SK-N-SH treated with all-trans-retinoic acid at 6 μM for 48 hours (cell line): ENCODE measurements at regions not wholly inside any gene's neighbourhood (a gene's known extent, or its start where the extent isn't known, plus 50 kb on each side); places are given as distances from the start of the nearest gene placed in this dataset.

Experiments
- ATAC-seq: fragments of 200-7000 bp; cut with Tn5 transposase; 3 replicates; pipeline ENCODE4 v1.9.1; 2020; ENCODE audit warnings: mild to moderate bottlenecking, moderate library complexity
- ARNTL ChIP-seq: fragments of 450-650 bp; formaldehyde crosslinking; IDR thresholded peaks from 2 replicates; pipeline ENCODE4 v1.5.0; 2020; ENCODE audit warnings: low read depth, mild to moderate bottlenecking, moderate library complexity, borderline replicate concordance
- CSDC2 ChIP-seq: fragments of 250-450 bp; sonication (Bioruptor Pico); IDR thresholded peaks from 2 replicates; pipeline ENCODE4 v1.5.0; 2020; ENCODE audit warnings: mild to moderate bottlenecking, moderate library complexity
- GLIS3 ChIP-seq: fragments of 250-450 bp; sonication (Bioruptor Pico); IDR thresholded peaks from 2 replicates; pipeline ENCODE4 v1.5.0; 2020; ENCODE audit warnings: mild to moderate bottlenecking, moderate library complexity
- ISL1 ChIP-seq: fragments of 250-450 bp; sonication (Bioruptor Pico); IDR thresholded peaks from 2 replicates; pipeline ENCODE4 v2.1.2; 2022; ENCODE audit warnings: mild to moderate bottlenecking, moderate library complexity
- OSR1 ChIP-seq: fragments of 250-450 bp; sonication (Bioruptor Pico); IDR thresholded peaks from 2 replicates; pipeline ENCODE4 v1.8.0; 2022; ENCODE audit warnings: moderate library complexity, mild to moderate bottlenecking, inconsistent platforms
- PPARA ChIP-seq: fragments of 250-450 bp; sonication (Bioruptor Pico); IDR thresholded peaks from 2 replicates; pipeline ENCODE4 v1.5.0; 2020; ENCODE audit warnings: mild to moderate bottlenecking, borderline replicate concordance
- SNAI2 ChIP-seq: fragments of 250-450 bp; sonication (Bioruptor Pico); IDR thresholded peaks from 2 replicates; pipeline ENCODE4 v1.5.0; 2020; ENCODE audit warnings: mild to moderate bottlenecking, moderate library complexity
- TCF4 ChIP-seq: fragments of 250-450 bp; sonication (Bioruptor Pico); IDR thresholded peaks from 2 replicates; pipeline ENCODE4 v1.8.0; 2021; ENCODE audit warnings: mild to moderate bottlenecking, moderate library complexity, borderline replicate concordance
- TOX ChIP-seq: fragments of 250-450 bp; sonication (Bioruptor Pico); IDR thresholded peaks from 2 replicates; pipeline ENCODE4 v1.8.0; 2021; ENCODE audit warnings: mild to moderate bottlenecking, moderate library complexity, borderline replicate concordance
- ZC3H10 ChIP-seq: fragments of 250-450 bp; sonication (Bioruptor Pico); IDR thresholded peaks from 2 replicates; pipeline ENCODE4 v1.5.1; 2021; ENCODE audit warnings: mild to moderate bottlenecking, moderate library complexity
- ZFP3 ChIP-seq: fragments of 250-450 bp; sonication (Bioruptor Pico); IDR thresholded peaks from 2 replicates; pipeline ENCODE4 v1.5.0; 2020; ENCODE audit warnings: mild to moderate bottlenecking, moderate library complexity
- ZFP30 ChIP-seq: fragments of 450-650 bp; formaldehyde crosslinking; IDR thresholded peaks from 2 replicates; pipeline ENCODE4 v1.5.0; 2022; ENCODE audit warnings: mild to moderate bottlenecking, moderate library complexity
- ZNF565 ChIP-seq: fragments of 450-650 bp; formaldehyde crosslinking; conservative IDR thresholded peaks from 2 replicates; pipeline ENCODE4 v1.5.0; 2020; ENCODE audit warnings: low read depth, mild to moderate bottlenecking, moderate library complexity
- ZNF70 ChIP-seq: fragments of 450-650 bp; formaldehyde crosslinking; IDR thresholded peaks from 2 replicates; pipeline ENCODE4 v1.5.0; 2020; ENCODE audit warnings: mild to moderate bottlenecking, moderate library complexity
- TF ChIP-seq, protein P1 (sequence below): fragments of 250-450 bp; sonication (Bioruptor Pico); IDR thresholded peaks from 2 replicates; pipeline ENCODE4 v1.5.0; 2020; ENCODE audit warnings: mild to moderate bottlenecking, moderate library complexity
- TF ChIP-seq, protein P2 (sequence below): fragments of 250-450 bp; sonication (Bioruptor Pico); IDR thresholded peaks from 2 replicates; pipeline ENCODE4 v1.5.1; 2020; ENCODE audit warnings: low read depth, mild to moderate bottlenecking, moderate library complexity
- TF ChIP-seq, protein P3 (sequence below): fragments of 250-450 bp; sonication (Bioruptor Pico); IDR thresholded peaks from 2 replicates; pipeline ENCODE4 v1.8.0; 2020; ENCODE audit warnings: mild to moderate bottlenecking, moderate library complexity, borderline replicate concordance
- TF ChIP-seq, protein P4 (sequence below): fragments of 250-450 bp; sonication (Bioruptor Pico); IDR thresholded peaks from 2 replicates; pipeline ENCODE4 v1.8.0; 2021; ENCODE audit warnings: low read depth, mild to moderate bottlenecking, moderate library complexity, borderline replicate concordance
- TF ChIP-seq, protein P5 (sequence below): fragments of 250-450 bp; sonication (Bioruptor Pico); IDR thresholded peaks from 2 replicates; pipeline ENCODE4 v1.5.1; 2021; ENCODE audit warnings: mild to moderate bottlenecking, moderate library complexity

DNA sequence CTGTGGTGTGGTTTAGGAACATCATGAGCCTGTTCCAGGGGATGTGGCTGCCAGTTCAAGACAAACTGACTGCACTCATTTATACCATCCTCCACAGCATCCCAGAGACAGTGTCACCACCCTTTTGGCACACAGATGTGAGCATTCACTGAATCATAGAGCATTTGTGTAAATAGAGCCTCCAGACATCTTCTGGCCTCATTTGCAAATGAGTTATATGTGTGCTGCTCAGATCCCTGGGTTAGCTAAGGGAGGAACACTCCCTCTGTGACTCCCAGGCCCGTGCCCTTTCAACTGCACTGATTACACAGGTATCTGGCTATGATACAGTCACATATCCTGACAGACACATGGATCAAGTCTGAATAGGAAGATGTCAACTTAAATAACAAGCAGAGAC lies 351.5 kb upstream of the PLD5 start:
- no peak for ATAC-seq
- TF ChIP-seq ZNF70 (CRISPR knock-in tag) (no peak), PPARA (CRISPR knock-in tag) (no peak), CSDC2 (CRISPR knock-in tag) (no peak), TCF4 (CRISPR knock-in tag) (no peak), ZC3H10 (CRISPR knock-in tag) (no peak), SNAI2 (CRISPR knock-in tag) (no peak), GLIS3 (no peak)

DNA sequence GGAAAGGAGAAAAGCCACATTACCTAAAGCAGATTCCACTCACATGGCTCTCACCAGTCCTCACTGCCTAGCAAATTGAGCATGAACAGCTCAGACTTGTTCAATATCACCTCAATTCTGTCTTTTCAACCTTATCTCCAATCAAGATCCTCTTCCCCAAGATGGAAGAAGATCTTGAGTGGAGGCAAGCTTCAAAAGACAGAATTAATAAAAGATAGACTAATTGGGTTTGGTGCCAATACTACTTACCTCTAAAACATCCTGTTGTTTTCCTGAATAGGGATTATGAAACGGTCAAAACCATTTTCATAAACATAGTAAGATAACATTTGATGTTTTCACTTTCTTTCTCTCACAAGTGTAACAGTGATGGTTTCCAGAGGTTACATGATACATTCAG lies 349.2 kb upstream of the PLD5 start:
- no peak for ATAC-seq
- TF ChIP-seq, protein P1, sequence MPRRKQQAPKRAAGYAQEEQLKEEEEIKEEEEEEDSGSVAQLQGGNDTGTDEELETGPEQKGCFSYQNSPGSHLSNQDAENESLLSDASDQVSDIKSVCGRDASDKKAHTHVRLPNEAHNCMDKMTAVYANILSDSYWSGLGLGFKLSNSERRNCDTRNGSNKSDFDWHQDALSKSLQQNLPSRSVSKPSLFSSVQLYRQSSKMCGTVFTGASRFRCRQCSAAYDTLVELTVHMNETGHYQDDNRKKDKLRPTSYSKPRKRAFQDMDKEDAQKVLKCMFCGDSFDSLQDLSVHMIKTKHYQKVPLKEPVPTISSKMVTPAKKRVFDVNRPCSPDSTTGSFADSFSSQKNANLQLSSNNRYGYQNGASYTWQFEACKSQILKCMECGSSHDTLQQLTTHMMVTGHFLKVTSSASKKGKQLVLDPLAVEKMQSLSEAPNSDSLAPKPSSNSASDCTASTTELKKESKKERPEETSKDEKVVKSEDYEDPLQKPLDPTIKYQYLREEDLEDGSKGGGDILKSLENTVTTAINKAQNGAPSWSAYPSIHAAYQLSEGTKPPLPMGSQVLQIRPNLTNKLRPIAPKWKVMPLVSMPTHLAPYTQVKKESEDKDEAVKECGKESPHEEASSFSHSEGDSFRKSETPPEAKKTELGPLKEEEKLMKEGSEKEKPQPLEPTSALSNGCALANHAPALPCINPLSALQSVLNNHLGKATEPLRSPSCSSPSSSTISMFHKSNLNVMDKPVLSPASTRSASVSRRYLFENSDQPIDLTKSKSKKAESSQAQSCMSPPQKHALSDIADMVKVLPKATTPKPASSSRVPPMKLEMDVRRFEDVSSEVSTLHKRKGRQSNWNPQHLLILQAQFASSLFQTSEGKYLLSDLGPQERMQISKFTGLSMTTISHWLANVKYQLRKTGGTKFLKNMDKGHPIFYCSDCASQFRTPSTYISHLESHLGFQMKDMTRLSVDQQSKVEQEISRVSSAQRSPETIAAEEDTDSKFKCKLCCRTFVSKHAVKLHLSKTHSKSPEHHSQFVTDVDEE (CRISPR knock-in tag): no peak
- TF ChIP-seq ZNF70 (CRISPR knock-in tag) (no peak), ZFP30 (CRISPR knock-in tag) (no peak), ZFP3 (CRISPR knock-in tag) (no peak), OSR1 (CRISPR knock-in tag) (no peak), ZNF565 (CRISPR knock-in tag) (no peak), SNAI2 (CRISPR knock-in tag) (no peak), ARNTL (CRISPR knock-in tag) (no peak), TCF4 (CRISPR knock-in tag) (no peak), TOX (CRISPR knock-in tag) (no peak), ZC3H10 (CRISPR knock-in tag) (no peak), CSDC2 (CRISPR knock-in tag) (no peak), PPARA (CRISPR knock-in tag) (no peak), ISL1 (no peak)
- TF ChIP-seq, protein P2, sequence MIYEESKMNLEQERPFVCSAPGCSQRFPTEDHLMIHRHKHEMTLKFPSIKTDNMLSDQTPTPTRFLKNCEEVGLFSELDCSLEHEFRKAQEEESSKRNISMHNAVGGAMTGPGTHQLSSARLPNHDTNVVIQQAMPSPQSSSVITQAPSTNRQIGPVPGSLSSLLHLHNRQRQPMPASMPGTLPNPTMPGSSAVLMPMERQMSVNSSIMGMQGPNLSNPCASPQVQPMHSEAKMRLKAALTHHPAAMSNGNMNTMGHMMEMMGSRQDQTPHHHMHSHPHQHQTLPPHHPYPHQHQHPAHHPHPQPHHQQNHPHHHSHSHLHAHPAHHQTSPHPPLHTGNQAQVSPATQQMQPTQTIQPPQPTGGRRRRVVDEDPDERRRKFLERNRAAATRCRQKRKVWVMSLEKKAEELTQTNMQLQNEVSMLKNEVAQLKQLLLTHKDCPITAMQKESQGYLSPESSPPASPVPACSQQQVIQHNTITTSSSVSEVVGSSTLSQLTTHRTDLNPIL (CRISPR knock-in tag): no peak
- TF ChIP-seq, protein P3, sequence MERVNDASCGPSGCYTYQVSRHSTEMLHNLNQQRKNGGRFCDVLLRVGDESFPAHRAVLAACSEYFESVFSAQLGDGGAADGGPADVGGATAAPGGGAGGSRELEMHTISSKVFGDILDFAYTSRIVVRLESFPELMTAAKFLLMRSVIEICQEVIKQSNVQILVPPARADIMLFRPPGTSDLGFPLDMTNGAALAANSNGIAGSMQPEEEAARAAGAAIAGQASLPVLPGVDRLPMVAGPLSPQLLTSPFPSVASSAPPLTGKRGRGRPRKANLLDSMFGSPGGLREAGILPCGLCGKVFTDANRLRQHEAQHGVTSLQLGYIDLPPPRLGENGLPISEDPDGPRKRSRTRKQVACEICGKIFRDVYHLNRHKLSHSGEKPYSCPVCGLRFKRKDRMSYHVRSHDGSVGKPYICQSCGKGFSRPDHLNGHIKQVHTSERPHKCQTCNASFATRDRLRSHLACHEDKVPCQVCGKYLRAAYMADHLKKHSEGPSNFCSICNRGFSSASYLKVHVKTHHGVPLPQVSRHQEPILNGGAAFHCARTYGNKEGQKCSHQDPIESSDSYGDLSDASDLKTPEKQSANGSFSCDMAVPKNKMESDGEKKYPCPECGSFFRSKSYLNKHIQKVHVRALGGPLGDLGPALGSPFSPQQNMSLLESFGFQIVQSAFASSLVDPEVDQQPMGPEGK: no peak
- TF ChIP-seq, protein P4, sequence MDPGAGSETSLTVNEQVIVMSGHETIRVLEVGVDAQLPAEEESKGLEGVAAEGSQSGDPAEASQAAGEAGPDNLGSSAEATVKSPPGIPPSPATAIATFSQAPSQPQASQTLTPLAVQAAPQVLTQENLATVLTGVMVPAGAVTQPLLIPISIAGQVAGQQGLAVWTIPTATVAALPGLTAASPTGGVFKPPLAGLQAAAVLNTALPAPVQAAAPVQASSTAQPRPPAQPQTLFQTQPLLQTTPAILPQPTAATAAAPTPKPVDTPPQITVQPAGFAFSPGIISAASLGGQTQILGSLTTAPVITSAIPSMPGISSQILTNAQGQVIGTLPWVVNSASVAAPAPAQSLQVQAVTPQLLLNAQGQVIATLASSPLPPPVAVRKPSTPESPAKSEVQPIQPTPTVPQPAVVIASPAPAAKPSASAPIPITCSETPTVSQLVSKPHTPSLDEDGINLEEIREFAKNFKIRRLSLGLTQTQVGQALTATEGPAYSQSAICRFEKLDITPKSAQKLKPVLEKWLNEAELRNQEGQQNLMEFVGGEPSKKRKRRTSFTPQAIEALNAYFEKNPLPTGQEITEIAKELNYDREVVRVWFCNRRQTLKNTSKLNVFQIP (CRISPR knock-in tag): no peak
- TF ChIP-seq, protein P5, sequence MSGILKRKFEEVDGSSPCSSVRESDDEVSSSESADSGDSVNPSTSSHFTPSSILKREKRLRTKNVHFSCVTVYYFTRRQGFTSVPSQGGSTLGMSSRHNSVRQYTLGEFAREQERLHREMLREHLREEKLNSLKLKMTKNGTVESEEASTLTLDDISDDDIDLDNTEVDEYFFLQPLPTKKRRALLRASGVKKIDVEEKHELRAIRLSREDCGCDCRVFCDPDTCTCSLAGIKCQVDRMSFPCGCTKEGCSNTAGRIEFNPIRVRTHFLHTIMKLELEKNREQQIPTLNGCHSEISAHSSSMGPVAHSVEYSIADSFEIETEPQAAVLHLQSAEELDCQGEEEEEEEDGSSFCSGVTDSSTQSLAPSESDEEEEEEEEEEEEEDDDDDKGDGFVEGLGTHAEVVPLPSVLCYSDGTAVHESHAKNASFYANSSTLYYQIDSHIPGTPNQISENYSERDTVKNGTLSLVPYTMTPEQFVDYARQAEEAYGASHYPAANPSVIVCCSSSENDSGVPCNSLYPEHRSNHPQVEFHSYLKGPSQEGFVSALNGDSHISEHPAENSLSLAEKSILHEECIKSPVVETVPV: no peak

DNA sequence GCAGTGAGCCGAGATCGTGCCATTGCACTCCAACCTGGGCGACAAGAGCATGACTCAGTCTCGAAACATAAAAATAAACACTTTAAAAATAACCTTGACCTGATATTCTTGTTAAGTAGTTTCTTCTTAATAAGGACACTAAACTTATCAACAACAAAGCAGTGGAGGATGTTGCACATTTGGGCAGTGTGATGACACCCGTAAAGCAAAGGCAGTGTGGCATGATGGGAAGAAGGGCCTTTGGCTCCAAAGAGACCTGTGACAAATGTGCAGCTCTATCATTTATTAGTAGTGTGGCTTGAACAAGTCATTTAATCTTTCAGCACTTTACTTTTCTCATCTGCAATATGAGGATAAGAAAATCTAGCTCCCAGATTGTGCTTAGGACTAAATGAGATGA lies 348.0 kb upstream of the PLD5 start:
- no peak for ATAC-seq
- TF ChIP-seq ARNTL (CRISPR knock-in tag) (no peak), ZC3H10 (CRISPR knock-in tag) (no peak), PPARA (CRISPR knock-in tag) (no peak), ZNF565 (CRISPR knock-in tag) (no peak), CSDC2 (CRISPR knock-in tag) (no peak), GLIS3 (no peak)
- TF ChIP-seq, protein P4 (CRISPR knock-in tag): no peak
- TF ChIP-seq, all 23 proteins: peak for 0
